OCI-LY3 (cell line): ENCODE measurements at regions not wholly inside any gene's neighbourhood (a gene's known extent, or its start where the extent isn't known, plus 50 kb on each side); places are given as distances from the start of the nearest gene placed in this dataset.
"Not testable (repeated sequence)": the region's sequence is repeated elsewhere in the genome, so short reads cannot be mapped to it uniquely, and the experiment has no call there.

ENCODE experiments used
- CTCF ChIP-seq: fragments of 200-600, 300-600 bp; sonication (generic); IDR thresholded peaks from 2 replicates; pipeline ENCODE4 v1.5.1; 2014; ENCODE audit warnings: antibody characterized with exemption, low read length, low read depth
- EZH2phosphoT487 ChIP-seq: fragments of 200-600 bp; shearing (Covaris generic); IDR thresholded peaks from 2 replicates; pipeline ENCODE4 v1.6.1; 2018; ENCODE audit warnings: antibody characterized with exemption, mixed run types, low read depth

GRCh38 chrX:144202726-144203125, 318.9 kb downstream of the UBE2NL start:
- not testable (repeated sequence) for TF ChIP-seq CTCF, EZH2phosphoT487
